GM18508 (cell line): ENCODE measurements at regions not wholly inside any gene's neighbourhood (a gene's known extent, or its start where the extent isn't known, plus 50 kb on each side); places are given as distances from the start of the nearest gene placed in this dataset.
A peak's percentile ranks its signal among the peaks of the same experiment; 100 is the strongest.
"Not testable (repeated sequence)": the region's sequence is repeated elsewhere in the genome, so short reads cannot be mapped to it uniquely, and the experiment has no call there.

Experiments
- ATAC-seq: cut with Tn5 transposase; IDR thresholded peaks from one replicate; pipeline ENCODE4 v1.9.1; 2021; ENCODE audit warnings: moderate number of reproducible peaks; ENCODE audit not compliant: insufficient read depth, unreplicated experiment

GRCh38 chrX:93468075-93468474 is 205.3 kb downstream of the NAP1L3 start:
- ATAC-seq, result no peak

GRCh38 chrX:93466383-93466782 is 207.0 kb downstream of the NAP1L3 start:
- ATAC-seq, result no peak

GRCh38 chrX:93461060-93461459 is 212.3 kb downstream of the NAP1L3 start:
- no peak for ATAC-seq

GRCh38 chrX:93454509-93454908 is 218.9 kb downstream of the NAP1L3 start:
- ATAC-seq, result no peak

GRCh38 chrX:93434721-93435120 is 238.7 kb downstream of the NAP1L3 start:
- ATAC-seq, result not testable (repeated sequence)

GRCh38 chrX:93428497-93428896 is 244.9 kb downstream of the NAP1L3 start:
- no peak for ATAC-seq

GRCh38 chrX:93422693-93423092 is 250.7 kb downstream of the NAP1L3 start:
- peak; percentile 68 for ATAC-seq

GRCh38 chrX:93420525-93421082 is 252.8 kb downstream of the NAP1L3 start:
- ATAC-seq, result no peak

GRCh38 chrX:93420090-93420489 is 253.3 kb downstream of the NAP1L3 start:
- ATAC-seq, result no peak

GRCh38 chrX:93419642-93420041 is 253.7 kb downstream of the NAP1L3 start:
- no peak for ATAC-seq

GRCh38 chrX:93404121-93404520 is 269.3 kb downstream of the NAP1L3 start:
- ATAC-seq, result no peak

GRCh38 chrX:93354651-93355050 is 318.7 kb downstream of the NAP1L3 start:
- ATAC-seq, result no peak

- no peak for ATAC-seq
Measured at GRCh38 chrX:93346309-93346708, 327.1 kb downstream of the NAP1L3 start.

- ATAC-seq, result not testable (repeated sequence)
Measured at GRCh38 chrX:93344287-93344686, 329.1 kb downstream of the NAP1L3 start.

- no peak for ATAC-seq
Measured at GRCh38 chrX:93332329-93332728, 341.0 kb downstream of the NAP1L3 start.

GRCh38 chrX:93322110-93322509 is 351.3 kb downstream of the NAP1L3 start:
- ATAC-seq, result no peak

- no peak for ATAC-seq
Measured at GRCh38 chrX:93319609-93320008, 353.8 kb downstream of the NAP1L3 start.
